ENCODE measurements at regions not wholly inside any gene's neighbourhood (a gene's known extent, or its start where the extent isn't known, plus 50 kb on each side); places are given as distances from the start of the nearest gene placed in this dataset.

GRCh38 chr21:33987461-33987860 is 71.9 kb upstream of the ATP5PO start:
- ATAC-seq (no peak), DNase-seq (ENCODE audit: low spot score) (no peak)
- no peaks in the 10 kb centered on the region for H3K27me3 Mint-ChIP-seq
- H3K4me1 Mint-ChIP-seq (ENCODE audit: low read depth in 2 of 2), result peaks cover 55 to 59% of the 10 kb centered on the region in 2 donors
- H3K27ac Mint-ChIP-seq, result peak overlapping the region; percentile 5 to 69
- peaks cover 8% of the 10 kb centered on the region for H3K9me3 Mint-ChIP-seq
- no peak overlapping the region for H3K4me3 Mint-ChIP-seq
- peaks cover 20% of the 10 kb centered on the region for H3K36me3 Mint-ChIP-seq

DNA sequence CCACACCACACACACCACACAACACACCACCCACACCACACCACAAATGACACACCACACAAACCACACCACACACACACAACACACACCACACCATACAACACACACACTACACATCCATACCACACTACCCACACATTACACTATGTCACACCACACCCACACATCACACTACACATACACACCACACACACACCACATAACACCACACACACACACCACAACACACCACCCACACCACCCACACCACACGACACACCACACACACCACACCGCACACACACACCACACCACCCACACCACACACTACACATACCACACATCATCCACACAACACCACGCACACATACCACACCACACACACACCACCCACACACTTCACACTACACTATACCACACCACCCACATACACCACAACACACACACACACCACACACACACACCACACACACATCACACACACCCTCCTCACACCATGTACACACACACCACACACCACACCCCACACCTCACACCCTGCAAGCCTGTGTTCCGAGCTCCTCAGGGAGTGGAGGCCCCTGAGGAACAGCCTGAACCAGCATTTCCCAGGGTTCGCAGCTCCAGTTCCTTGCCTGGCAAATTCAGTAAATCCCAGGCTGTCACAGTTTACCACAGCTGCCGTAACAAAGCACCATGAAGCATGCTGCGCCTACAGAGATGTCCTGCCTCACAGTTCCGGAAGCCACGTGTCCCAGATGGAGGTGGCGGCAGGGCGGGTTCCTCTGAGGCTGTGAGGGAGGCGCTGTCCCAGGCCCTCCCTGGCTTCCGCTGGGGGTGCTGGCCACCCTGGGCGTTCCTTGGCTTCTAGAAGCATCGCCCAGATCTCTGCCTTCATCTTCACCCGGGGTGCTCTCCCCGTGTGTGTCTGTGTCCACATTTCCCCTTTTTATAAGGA is 69.8 kb upstream of the ATP5PO start:
- DNase-seq (ENCODE audit: low spot score) (no peak), ATAC-seq (peak; percentile 53 to 60)
- Mint-ChIP-seq H3K4me1 (ENCODE audit: low read depth in 2 of 2) (peaks cover 60 to 62% of the 10 kb centered on the region in 2 donors), H3K4me3 (peak overlapping the region; percentile 72), H3K27me3 (no peaks in the 10 kb centered on the region), H3K9me3 (peaks cover 8% of the 10 kb centered on the region), H3K36me3 (peaks cover 10% of the 10 kb centered on the region), H3K27ac (peak overlapping the region; percentile 80 to 90)

DNA sequence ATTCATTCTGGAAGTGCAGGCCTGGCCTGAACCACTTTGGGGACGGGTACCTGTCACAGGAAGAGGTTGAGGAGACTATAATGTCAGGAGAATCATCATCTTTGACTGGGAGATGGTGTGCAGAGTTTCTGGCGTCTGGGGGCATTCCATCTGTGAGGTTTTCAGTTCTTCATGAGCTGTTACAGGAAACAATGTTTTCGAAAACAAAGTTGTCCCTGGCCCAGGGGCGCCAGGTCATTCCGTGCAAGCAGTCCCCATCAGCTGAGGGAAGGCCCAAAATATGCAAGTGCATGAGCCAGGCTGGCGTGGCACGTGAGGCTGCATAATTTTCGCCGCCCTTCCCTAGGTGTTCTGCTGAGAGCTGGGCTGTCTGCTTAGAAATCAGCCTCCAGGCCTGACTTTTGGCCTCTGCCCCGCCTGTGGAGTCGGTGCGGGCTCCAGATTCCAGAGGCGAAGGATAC is 68.4 kb upstream of the ATP5PO start:
- H3K9me3 Mint-ChIP-seq, result peaks cover 8% of the 10 kb centered on the region
- peak overlapping the region; percentile 80 to 90 for H3K27ac Mint-ChIP-seq
- H3K4me3 Mint-ChIP-seq, result no peak overlapping the region
- DNase-seq (ENCODE audit: low spot score) (no peak), ATAC-seq (no peak)
- H3K36me3 Mint-ChIP-seq, result peaks cover 10% of the 10 kb centered on the region
- no peaks in the 10 kb centered on the region for H3K27me3 Mint-ChIP-seq
- peaks cover 59 to 64% of the 10 kb centered on the region in 2 donors for H3K4me1 Mint-ChIP-seq (ENCODE audit: low read depth in 2 of 2)

- DNase-seq (ENCODE audit: low spot score) (no peak), ATAC-seq (no peak)
- Mint-ChIP-seq H3K36me3 (peaks cover 10% of the 10 kb centered on the region), H3K27ac (peak overlapping the region; percentile 38 to 99), H3K4me3 (no peak overlapping the region), H3K9me3 (peaks cover 11% of the 10 kb centered on the region), H3K4me1 (ENCODE audit: low read depth in 2 of 2) (peaks cover 75 to 76% of the 10 kb centered on the region in 2 donors), H3K27me3 (no peaks in the 10 kb centered on the region)
Observed at GRCh38 chr21:33981391-33982101, 65.9 kb upstream of the ATP5PO start.

GRCh38 chr21:33980276-33980916 is 64.8 kb upstream of the ATP5PO start:
- no peaks in the 10 kb centered on the region for H3K27me3 Mint-ChIP-seq
- peaks cover 10% of the 10 kb centered on the region for H3K36me3 Mint-ChIP-seq
- H3K4me3 Mint-ChIP-seq, result no peak overlapping the region
- peaks cover 10% of the 10 kb centered on the region for H3K9me3 Mint-ChIP-seq
- no peak for ATAC-seq
- peak overlapping the region; percentile 38 to 99 for H3K27ac Mint-ChIP-seq
- peaks cover 76 to 77% of the 10 kb centered on the region in 2 donors for H3K4me1 Mint-ChIP-seq (ENCODE audit: low read depth in 2 of 2)
- no peak for DNase-seq (ENCODE audit: low spot score)

- peak overlapping the region; percentile 98 to 99 for H3K27ac Mint-ChIP-seq
- ATAC-seq (no peak), DNase-seq (ENCODE audit: low spot score) (no peak)
- peaks cover 73 to 78% of the 10 kb centered on the region in 2 donors for H3K4me1 Mint-ChIP-seq (ENCODE audit: low read depth in 2 of 2)
- peaks cover 11% of the 10 kb centered on the region for H3K36me3 Mint-ChIP-seq
- peaks cover 5% of the 10 kb centered on the region for H3K9me3 Mint-ChIP-seq
- H3K27me3 Mint-ChIP-seq, result no peaks in the 10 kb centered on the region
- peak overlapping the region; percentile 7 for H3K4me3 Mint-ChIP-seq
Observed at GRCh38 chr21:33978585-33978984, 63.0 kb upstream of the ATP5PO start.

GRCh38 chr21:33977721-33978369 is 62.2 kb upstream of the ATP5PO start:
- no peak for DNase-seq (ENCODE audit: low spot score)
- H3K4me1 Mint-ChIP-seq (ENCODE audit: low read depth in 2 of 2), result peaks cover 66 to 74% of the 10 kb centered on the region in 2 donors
- no peak for ATAC-seq
- H3K27ac Mint-ChIP-seq, result peak overlapping the region; percentile 98 to 99
- H3K36me3 Mint-ChIP-seq, result peaks cover 6% of the 10 kb centered on the region
- peaks cover 2% of the 10 kb centered on the region for H3K9me3 Mint-ChIP-seq
- H3K4me3 Mint-ChIP-seq, result peak overlapping the region; percentile 82
- H3K27me3 Mint-ChIP-seq, result no peaks in the 10 kb centered on the region

DNA sequence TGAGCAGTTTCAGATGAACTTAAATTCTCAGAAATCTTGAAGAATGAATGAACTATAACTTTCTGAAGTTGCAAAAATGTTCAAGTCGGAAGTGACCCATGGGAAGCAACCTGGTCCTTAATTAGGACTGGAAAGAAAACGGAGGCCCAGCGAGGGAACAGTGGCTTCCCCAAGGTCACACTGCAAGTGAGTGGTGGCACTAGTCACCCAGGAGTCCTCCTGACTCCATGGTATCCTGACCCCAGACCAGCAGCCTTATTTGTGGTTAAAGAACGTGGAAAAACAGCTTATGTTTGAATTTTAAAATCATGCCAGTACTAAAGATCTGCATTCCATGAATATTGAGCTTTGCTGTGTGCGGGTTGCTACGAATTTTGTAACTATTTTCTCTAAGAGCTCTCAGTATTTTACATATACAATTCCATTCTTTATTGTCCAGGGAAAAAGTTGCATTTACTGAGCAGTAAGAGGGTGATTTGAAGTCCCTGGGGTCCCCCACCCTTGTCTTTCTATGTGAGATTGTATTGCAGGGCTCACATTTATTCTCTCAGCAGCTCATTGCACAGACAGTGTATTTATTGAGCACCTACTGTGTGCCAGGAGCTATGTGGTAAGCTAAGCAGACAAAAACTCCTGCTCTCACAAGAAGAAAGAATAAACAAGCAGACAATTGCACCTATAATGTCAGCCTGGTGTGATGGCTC is 61.6 kb upstream of the ATP5PO start:
- Mint-ChIP-seq H3K27ac (peak overlapping the region; percentile 98 to 99), H3K4me1 (ENCODE audit: low read depth in 2 of 2) (peaks cover 63 to 74% of the 10 kb centered on the region in 2 donors), H3K9me3 (peaks cover 2% of the 10 kb centered on the region)

DNA sequence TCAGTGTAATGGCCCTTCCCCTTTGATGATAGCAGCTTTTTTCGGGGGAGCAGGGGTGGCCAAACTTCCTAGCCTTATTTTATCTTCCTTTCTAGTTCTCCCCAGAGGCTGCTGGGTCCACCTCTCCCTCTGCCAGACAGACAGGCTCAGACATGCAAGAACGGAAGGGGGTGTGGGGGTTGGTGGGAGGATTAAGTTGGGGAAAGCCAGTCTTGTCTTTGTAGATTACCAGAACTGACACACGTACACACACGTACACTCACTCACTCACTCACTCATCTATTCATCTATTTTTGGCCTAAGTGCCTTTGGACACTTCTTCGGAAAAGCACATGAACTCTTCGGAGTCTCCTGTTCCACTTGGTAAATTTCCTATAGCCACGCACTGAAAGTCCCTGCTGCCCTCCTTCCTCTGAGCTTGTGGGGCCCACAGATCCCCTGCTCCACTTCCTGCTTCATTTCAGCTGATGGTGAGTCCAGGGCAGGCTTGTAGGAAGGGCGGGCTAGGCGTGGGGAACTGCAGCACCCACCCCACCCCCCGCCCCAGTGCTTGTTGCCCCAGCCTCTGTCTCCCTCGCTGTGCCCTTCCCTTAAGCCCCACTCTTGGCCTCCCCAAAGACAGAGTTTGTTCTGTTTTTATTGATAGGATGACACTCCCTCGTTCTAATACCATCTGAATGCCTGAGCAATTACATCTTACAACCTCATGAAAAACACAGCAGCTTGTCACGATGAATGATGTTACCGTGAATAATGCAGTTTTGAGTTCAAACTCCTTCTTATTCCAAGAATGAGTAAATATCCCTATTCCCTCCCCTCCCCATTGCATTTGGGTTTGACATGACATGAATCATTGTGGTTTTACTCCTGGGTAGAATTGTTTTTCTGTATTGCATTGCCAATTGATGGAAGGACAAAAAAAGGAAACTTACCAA is 60.7 kb upstream of the ATP5PO start:
- Mint-ChIP-seq H3K27ac (peak overlapping the region; percentile 98 to 99), H3K36me3 (peaks cover 6% of the 10 kb centered on the region), H3K9me3 (peaks cover 2% of the 10 kb centered on the region), H3K4me3 (peak overlapping the region; percentile 82), H3K4me1 (ENCODE audit: low read depth in 2 of 2) (peaks cover 64 to 72% of the 10 kb centered on the region in 2 donors), H3K27me3 (no peaks in the 10 kb centered on the region)
- DNase-seq (ENCODE audit: low spot score), result peak; percentile 79
- peak; percentile 64 to 76 for ATAC-seq

More for the DNA sequence above, 61.6 kb upstream of the ATP5PO start:
- peak in 1 of 2 donors; percentile 4 for ATAC-seq
- Mint-ChIP-seq H3K27me3 (no peaks in the 10 kb centered on the region), H3K36me3 (peaks cover 6% of the 10 kb centered on the region), H3K4me3 (peak overlapping the region; percentile 82)
- no peak for DNase-seq (ENCODE audit: low spot score)

- peak; percentile 88 for DNase-seq (ENCODE audit: low spot score)
- peaks cover 2% of the 10 kb centered on the region for H3K9me3 Mint-ChIP-seq
- ATAC-seq, result peak; percentile 93 to 94
- H3K27ac Mint-ChIP-seq, result peak overlapping the region; percentile 98 to 99
- H3K27me3 Mint-ChIP-seq, result no peaks in the 10 kb centered on the region
- H3K4me1 Mint-ChIP-seq (ENCODE audit: low read depth in 2 of 2), result peaks cover 60 to 67% of the 10 kb centered on the region in 2 donors
- H3K4me3 Mint-ChIP-seq, result peak overlapping the region; percentile 82
- H3K36me3 Mint-ChIP-seq, result peaks cover 6% of the 10 kb centered on the region
Observed at GRCh38 chr21:33975548-33976081, 60.0 kb upstream of the ATP5PO start.

- Mint-ChIP-seq H3K36me3 (peaks cover 6% of the 10 kb centered on the region), H3K9me3 (peaks cover 2% of the 10 kb centered on the region)
- ATAC-seq, result peak in 1 of 2 donors; percentile 18
Observed at GRCh38 chr21:33974513-33975468, 59.2 kb upstream of the ATP5PO start.

More at GRCh38 chr21:33974513-33975468, 59.2 kb upstream of the ATP5PO start:
- peak overlapping the region; percentile 82 for H3K4me3 Mint-ChIP-seq
- no peak for DNase-seq (ENCODE audit: low spot score)
- H3K4me1 Mint-ChIP-seq (ENCODE audit: low read depth in 2 of 2), result peaks cover 59 to 67% of the 10 kb centered on the region in 2 donors
- H3K27me3 Mint-ChIP-seq, result no peaks in the 10 kb centered on the region
- H3K27ac Mint-ChIP-seq, result peak overlapping the region; percentile 98 to 99

Measured in natural killer cell treated with Interleukin-12 subunit alpha and Interleukin-12 subunit beta and Interleukin-15 and Interleukin-18, amount 100 ng/mL, for 72 hours (primary cell).